ENCODE measurements at regions not wholly inside any gene's neighbourhood (a gene's known extent, or its start where the extent isn't known, plus 50 kb on each side); places are given as distances from the start of the nearest gene placed in this dataset.

- TF ChIP-seq CTCF (IDR thresholded peaks at IDR 0.05) = no peak
- TF ChIP-seq EP300 (IDR thresholded peaks at IDR 0.05) = no peak
- TF ChIP-seq POLR2A (IDR thresholded peaks at IDR 0.05; ENCODE audit: low read length) = no peak
- TF ChIP-seq ZNF302 (CRISPR knock-in tag; IDR thresholded peaks at IDR 0.05) = no peak
- no peak for TF ChIP-seq CHD4 (IDR thresholded peaks at IDR 0.05; ENCODE audit: borderline replicate concordance)
- no peak for TF ChIP-seq JUNB (IDR thresholded peaks at IDR 0.05)
- TF ChIP-seq FOSL2 (IDR thresholded peaks at IDR 0.05) = no peak
- TF ChIP-seq FOSL2 (CRISPR knock-in tag; IDR thresholded peaks at IDR 0.05) = no peak
- no peak for TF ChIP-seq SREBF2 (IDR thresholded peaks at IDR 0.05)
- TF ChIP-seq MYC (IDR thresholded peaks at IDR 0.05; ENCODE audit: borderline replicate concordance, low read length) = no peak
- TF ChIP-seq ELK1 (IDR thresholded peaks at IDR 0.05; ENCODE audit: low read depth, low read length) = no peak
Measured at GRCh38 chr22:23500508-23501260, 79.4 kb downstream of the IGLL1 start.

Measured in A549 (cell line).